NCI-H2029 treated with DMSO at 0.1 percent for 48 hours (cell line): ENCODE measurements at regions not wholly inside any gene's neighbourhood (a gene's known extent, or its start where the extent isn't known, plus 50 kb on each side); places are given as distances from the start of the nearest gene placed in this dataset.

Experiments
- DNase-seq: peaks from one replicate; lab custom pipeline; 2025; lab: John Stamatoyannopoulos, UW

- DNase-seq = no peak
These were observed 59.7 kb upstream of the GRPEL1 start for GRCh38 chr4:7127576-7127975.

- DNase-seq = no peak
These were observed 59.1 kb upstream of the GRPEL1 start for GRCh38 chr4:7126981-7127380.

GRCh38 chr4:7124689-7125442, 57.0 kb upstream of the GRPEL1 start:
- DNase-seq = no peak

GRCh38 chr4:7121866-7122653, 54.2 kb upstream of the GRPEL1 start:
- no peak for DNase-seq

- DNase-seq = no peak
These were observed 53.3 kb upstream of the GRPEL1 start for GRCh38 chr4:7121174-7121573.

GRCh38 chr4:7120341-7120740, 52.5 kb upstream of the GRPEL1 start:
- no peak for DNase-seq

GRCh38 chr4:7118013-7118832, 50.4 kb upstream of the GRPEL1 start:
- DNase-seq = no peak
